ENCODE measurements at regions not wholly inside any gene's neighbourhood (a gene's known extent, or its start where the extent isn't known, plus 50 kb on each side); places are given as distances from the start of the nearest gene placed in this dataset.

DNA sequence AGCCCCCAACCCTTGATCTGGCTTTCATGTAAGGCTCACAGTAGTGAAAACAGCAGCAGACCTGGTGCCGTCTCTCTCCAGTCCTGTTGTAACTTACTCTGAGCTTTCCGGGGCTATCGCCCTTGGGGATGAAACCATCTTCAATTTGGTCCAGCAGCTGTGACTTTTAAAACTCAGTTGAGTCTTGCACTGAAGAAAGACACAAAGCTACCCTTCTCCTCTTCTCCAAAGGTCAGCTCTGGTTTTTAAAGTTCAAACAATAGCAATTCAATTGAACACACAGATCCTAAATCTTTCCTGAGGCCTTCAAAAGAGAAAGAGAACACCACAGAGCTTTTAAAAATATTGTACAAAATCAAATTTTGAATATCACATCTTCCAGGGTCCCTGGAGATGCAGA lies 83.5 kb downstream of the SNX5 start:
- Mint-ChIP-seq H3K4me1 (peaks cover 26% of the 10 kb centered on the region in 2 experiments), H3K36me3 (ENCODE audit: insufficient read depth in 1 of 3, low read depth in 3 of 3) (peaks cover 6 to 18% (median 11%) of the 10 kb centered on the region in 3 experiments; a peak in 5 of 7 replicates), H3K4me3 (no peak overlapping the region), H3K27me3 (ENCODE audit: low read depth) (no peaks in the 10 kb centered on the region; the same call in none of the 2 replicates), H3K9me3 (peaks cover 14 to 17% of the 10 kb centered on the region in 2 experiments), H3K27ac (no peak overlapping the region; a peak in 1 of 7 replicates)
- no peak overlapping the region for H2BK20ac ChIP-seq (ENCODE audit: low read depth, low read length, poor library complexity, severe bottlenecking)
- H4K5ac ChIP-seq (ENCODE audit: insufficient read length, low read depth, low read length), result no peak overlapping the region
- H4K20me1 ChIP-seq (ENCODE audit: control insufficient read depth, insufficient read depth, insufficient read length), result no peaks in the 10 kb centered on the region
- no peak overlapping the region for H2BK15ac ChIP-seq (ENCODE audit: low read depth, low read length)
- H3K4me1 ChIP-seq (ENCODE audit: insufficient read depth, low read length), result no peaks in the 10 kb centered on the region
- no peak overlapping the region for H4K91ac ChIP-seq (ENCODE audit: insufficient read length, low read depth, low read length)
- no peak overlapping the region for H2AFZ ChIP-seq (ENCODE audit: low read length)
- no peak overlapping the region for H3T11ph ChIP-seq (ENCODE audit: low read length)
- WGBS (ENCODE audit: extremely low coverage, insufficient read length, low lambda C conversion rate), result no CpG with 5 or more reads among the region's 3 CpGs
- H4K8ac ChIP-seq (replicated peaks; ENCODE audit: insufficient read length, low read depth, low read length), result no peak overlapping the region
- H3K9ac ChIP-seq (ENCODE audit: extremely low read depth, insufficient read length, low read length), result no peak overlapping the region
- H3K14ac ChIP-seq (ENCODE audit: insufficient read depth, low read length), result no peak overlapping the region
- H3K4me2 ChIP-seq (ENCODE audit: insufficient read depth, insufficient read length, low read length), result no peak overlapping the region
- no peak overlapping the region for H2BK120ac ChIP-seq (ENCODE audit: low read depth, low read length, poor library complexity, severe bottlenecking)
- H3K27ac ChIP-seq (ENCODE audit: insufficient read length, low read depth, low read length), result no peak overlapping the region
- no peak overlapping the region for H2BK5ac ChIP-seq (ENCODE audit: insufficient read length, low read length)
- no peak overlapping the region for H2AK5ac ChIP-seq (ENCODE audit: insufficient read length, low read length)
- DNase-seq, result no peak
- H3K27me3 ChIP-seq (ENCODE audit: insufficient read depth, low read length), result no peaks in the 10 kb centered on the region
- no peaks in the 10 kb centered on the region for H3K79me2 ChIP-seq (ENCODE audit: insufficient read depth, low read length)
- no peak overlapping the region for H2BK12ac ChIP-seq (ENCODE audit: insufficient read length, low read depth, low read length)
- H3K9me3 ChIP-seq (ENCODE audit: control insufficient read depth, low read depth, low read length), result no peaks in the 10 kb centered on the region
- H3K23me2 ChIP-seq (ENCODE audit: insufficient read length, low read depth, low read length, poor library complexity, severe bottlenecking), result no peaks in the 10 kb centered on the region
- TF ChIP-seq CTCF (conservative IDR thresholded peaks at IDR 0.05), result no peak
- no peaks in the 10 kb centered on the region for H3K79me1 ChIP-seq (ENCODE audit: insufficient read depth, low read depth, low read length, poor library complexity, severe bottlenecking)
- no peak overlapping the region for H3K23ac ChIP-seq (ENCODE audit: insufficient read length, low read depth, low read length)
- H3K56ac ChIP-seq (ENCODE audit: insufficient read length, low read depth, low read length), result no peak overlapping the region
- no peak overlapping the region for H3K4ac ChIP-seq (ENCODE audit: low read depth, low read length)
- H3K18ac ChIP-seq (ENCODE audit: insufficient read length, low read depth, low read length), result no peak overlapping the region

All from H9 (cell line).